Astrocyte (in vitro differentiated cells and primary cell): ENCODE measurements at regions not wholly inside any gene's neighbourhood (a gene's known extent, or its start where the extent isn't known, plus 50 kb on each side); places are given as distances from the start of the nearest gene placed in this dataset.

Source experiments
- DNase-seq: peaks from one replicate; pipeline ENCODE4 v3.0.0-alpha.2; 2010; ENCODE audit warnings: low read depth
- FAIRE-seq: peaks from 2 replicates; lab custom pipeline; 2011; peaks lifted over from hg19 to GRCh38; lab: Jason Lieb, UNC
- H2AFZ ChIP-seq: 2 replicates; pipeline ENCODE4 v1.6.0; 2012; ENCODE audit warnings: low read depth, low read length, inconsistent platforms
- H3K27ac ChIP-seq: 2 replicates; pipeline ENCODE4 v1.5.1; 2011; ENCODE audit warnings: low read depth, low read length, inconsistent platforms
- H3K27me3 ChIP-seq: 2 replicates; pipeline ENCODE4 v1.6.0; 2011; ENCODE audit warnings: low read length, inconsistent platforms; ENCODE audit not compliant: insufficient read depth
- H3K36me3 ChIP-seq: 2 replicates; pipeline ENCODE4 v1.5.1; 2011; ENCODE audit warnings: low read length, inconsistent platforms; ENCODE audit not compliant: insufficient read depth
- H3K4me1 ChIP-seq: 2 replicates; pipeline ENCODE4 v1.5.1; 2011; ENCODE audit warnings: low read length, inconsistent platforms; ENCODE audit not compliant: insufficient read depth
- H3K4me2 ChIP-seq: 2 replicates; pipeline ENCODE4 v1.6.0; 2012; ENCODE audit warnings: low read length, inconsistent platforms
- H3K4me3 ChIP-seq: 2 replicates; pipeline ENCODE4 v1.5.1; 2011; ENCODE audit warnings: low read depth, mild to moderate bottlenecking, low read length, inconsistent platforms; ENCODE audit not compliant: insufficient read depth
- H3K79me2 ChIP-seq: 2 replicates; pipeline ENCODE4 v1.6.0; 2012; ENCODE audit warnings: mild to moderate bottlenecking, low read length, inconsistent platforms; ENCODE audit not compliant: insufficient read depth
- H3K9ac ChIP-seq: 2 replicates; pipeline ENCODE4 v1.6.0; 2012; ENCODE audit warnings: mild to moderate bottlenecking, low read length, inconsistent platforms
- H3K9me3 ChIP-seq: 2 replicates; pipeline ENCODE4 v1.5.1; 2012; ENCODE audit warnings: low read depth, mild to moderate bottlenecking, low read length, inconsistent platforms; ENCODE audit not compliant: insufficient read depth
- H4K20me1 ChIP-seq: 2 replicates; pipeline ENCODE4 v1.6.0; 2012; ENCODE audit warnings: low read length, inconsistent platforms; ENCODE audit not compliant: insufficient read depth
- H3K27ac Mint-ChIP-seq: one replicate; pipeline ENCODE4 v1.8.0; 2021; ENCODE audit warnings: mild to moderate bottlenecking, mixed read lengths; ENCODE audit not compliant: unreplicated experiment
- H3K27me3 Mint-ChIP-seq: one replicate; pipeline ENCODE4 v1.8.0; 2021; ENCODE audit warnings: low read depth, mixed read lengths; ENCODE audit not compliant: unreplicated experiment
- H3K36me3 Mint-ChIP-seq: one replicate; pipeline ENCODE4 v1.8.0; 2021; ENCODE audit warnings: low read depth, mixed read lengths; ENCODE audit not compliant: unreplicated experiment
- H3K4me1 Mint-ChIP-seq: one replicate; pipeline ENCODE4 v1.8.0; 2021; ENCODE audit warnings: low read depth, mixed read lengths; ENCODE audit not compliant: unreplicated experiment
- H3K4me3 Mint-ChIP-seq: one replicate; pipeline ENCODE4 v1.8.0; 2021; ENCODE audit warnings: mild to moderate bottlenecking, moderate library complexity, mixed read lengths; ENCODE audit not compliant: unreplicated experiment
- H3K9me3 Mint-ChIP-seq: one replicate; pipeline ENCODE4 v1.8.0; 2021; ENCODE audit warnings: mild to moderate bottlenecking, mixed read lengths; ENCODE audit not compliant: unreplicated experiment
- EZH2 ChIP-seq: IDR thresholded peaks from 2 replicates; pipeline ENCODE4 v1.6.1; 2012; ENCODE audit warnings: mild to moderate bottlenecking, low read length, inconsistent platforms; ENCODE audit not compliant: insufficient read depth
- TF ChIP-seq, protein P1 (sequence below): IDR thresholded peaks from 2 replicates; pipeline ENCODE4 v1.5.1; 2011; ENCODE audit warnings: low read depth, mild to moderate bottlenecking, inconsistent platforms, low read length, moderate library complexity; ENCODE audit not compliant: insufficient read depth

DNA sequence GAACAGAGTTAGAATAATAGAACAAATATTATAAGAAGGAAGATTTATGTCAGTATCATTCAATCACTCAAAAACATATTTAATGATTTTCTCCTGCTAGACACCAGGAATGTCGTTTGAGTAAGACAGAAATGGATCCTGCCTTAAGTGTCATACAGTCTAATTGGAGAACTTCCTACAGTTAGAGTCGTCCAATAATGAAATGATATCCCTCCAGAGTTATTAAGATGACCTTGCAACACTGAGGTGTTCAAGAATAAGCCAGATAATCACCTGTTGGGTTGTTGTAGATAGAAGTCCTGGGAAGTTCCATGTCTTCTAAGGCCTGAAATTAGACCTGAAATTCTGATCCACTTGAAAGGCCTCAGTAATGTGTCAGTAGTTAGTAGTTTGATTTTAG lies 132.3 kb downstream of the SLC38A4 start:
- no peaks in the 10 kb centered on the region for H3K36me3 Mint-ChIP-seq
- Histone ChIP-seq H3K4me2 (no peak overlapping the region), H3K9ac (no peak overlapping the region), H3K4me1 (no peaks in the 10 kb centered on the region), H3K79me2 (no peaks in the 10 kb centered on the region), H3K9me3 (no peaks in the 10 kb centered on the region), H3K27me3 (no peaks in the 10 kb centered on the region), H3K4me3 (no peak overlapping the region), H2AFZ (no peak overlapping the region), H4K20me1 (no peaks in the 10 kb centered on the region), H3K27ac (no peak overlapping the region), H3K36me3 (no peaks in the 10 kb centered on the region)
- no peak overlapping the region for H3K27ac Mint-ChIP-seq
- H3K4me3 Mint-ChIP-seq: no peak overlapping the region
- DNase-seq: no peak
- no peaks in the 10 kb centered on the region for H3K9me3 Mint-ChIP-seq
- H3K4me1 Mint-ChIP-seq: no peaks in the 10 kb centered on the region
- H3K27me3 Mint-ChIP-seq: no peaks in the 10 kb centered on the region
- TF ChIP-seq EZH2: no peak
- TF ChIP-seq, protein P1, sequence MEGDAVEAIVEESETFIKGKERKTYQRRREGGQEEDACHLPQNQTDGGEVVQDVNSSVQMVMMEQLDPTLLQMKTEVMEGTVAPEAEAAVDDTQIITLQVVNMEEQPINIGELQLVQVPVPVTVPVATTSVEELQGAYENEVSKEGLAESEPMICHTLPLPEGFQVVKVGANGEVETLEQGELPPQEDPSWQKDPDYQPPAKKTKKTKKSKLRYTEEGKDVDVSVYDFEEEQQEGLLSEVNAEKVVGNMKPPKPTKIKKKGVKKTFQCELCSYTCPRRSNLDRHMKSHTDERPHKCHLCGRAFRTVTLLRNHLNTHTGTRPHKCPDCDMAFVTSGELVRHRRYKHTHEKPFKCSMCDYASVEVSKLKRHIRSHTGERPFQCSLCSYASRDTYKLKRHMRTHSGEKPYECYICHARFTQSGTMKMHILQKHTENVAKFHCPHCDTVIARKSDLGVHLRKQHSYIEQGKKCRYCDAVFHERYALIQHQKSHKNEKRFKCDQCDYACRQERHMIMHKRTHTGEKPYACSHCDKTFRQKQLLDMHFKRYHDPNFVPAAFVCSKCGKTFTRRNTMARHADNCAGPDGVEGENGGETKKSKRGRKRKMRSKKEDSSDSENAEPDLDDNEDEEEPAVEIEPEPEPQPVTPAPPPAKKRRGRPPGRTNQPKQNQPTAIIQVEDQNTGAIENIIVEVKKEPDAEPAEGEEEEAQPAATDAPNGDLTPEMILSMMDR: no peak
- FAIRE-seq: no peak

DNA sequence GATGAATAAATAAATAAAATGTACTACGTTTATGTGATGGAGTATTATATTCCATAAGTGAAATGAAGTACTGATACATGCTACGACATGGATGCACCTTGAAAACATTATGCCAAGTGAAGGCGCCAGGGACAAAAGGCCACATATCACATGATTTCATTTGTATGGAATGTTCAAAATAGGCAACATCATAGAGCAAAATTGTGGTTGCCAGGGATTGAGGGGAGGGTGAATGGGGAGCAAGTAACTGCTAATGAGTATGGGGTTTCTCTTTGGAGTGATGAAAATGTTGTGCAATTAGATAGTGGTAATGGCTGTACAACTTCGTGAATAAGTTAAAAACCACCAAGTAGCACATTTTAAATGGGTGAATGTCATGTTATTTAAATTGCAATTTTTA lies 132.8 kb downstream of the SLC38A4 start:
- Histone ChIP-seq H3K4me2 (no peak overlapping the region), H3K79me2 (no peaks in the 10 kb centered on the region), H2AFZ (no peak overlapping the region), H4K20me1 (no peaks in the 10 kb centered on the region), H3K27ac (no peak overlapping the region), H3K4me1 (no peaks in the 10 kb centered on the region), H3K9ac (no peak overlapping the region), H3K9me3 (no peaks in the 10 kb centered on the region), H3K4me3 (no peak overlapping the region), H3K27me3 (no peaks in the 10 kb centered on the region), H3K36me3 (no peaks in the 10 kb centered on the region)
- no peak for DNase-seq
- Mint-ChIP-seq H3K4me3 (no peak overlapping the region), H3K36me3 (no peaks in the 10 kb centered on the region), H3K4me1 (no peaks in the 10 kb centered on the region), H3K27ac (no peak overlapping the region), H3K9me3 (no peaks in the 10 kb centered on the region), H3K27me3 (no peaks in the 10 kb centered on the region)
- TF ChIP-seq, protein P1: no peak
- no peak for TF ChIP-seq EZH2
- no peak for FAIRE-seq

DNA sequence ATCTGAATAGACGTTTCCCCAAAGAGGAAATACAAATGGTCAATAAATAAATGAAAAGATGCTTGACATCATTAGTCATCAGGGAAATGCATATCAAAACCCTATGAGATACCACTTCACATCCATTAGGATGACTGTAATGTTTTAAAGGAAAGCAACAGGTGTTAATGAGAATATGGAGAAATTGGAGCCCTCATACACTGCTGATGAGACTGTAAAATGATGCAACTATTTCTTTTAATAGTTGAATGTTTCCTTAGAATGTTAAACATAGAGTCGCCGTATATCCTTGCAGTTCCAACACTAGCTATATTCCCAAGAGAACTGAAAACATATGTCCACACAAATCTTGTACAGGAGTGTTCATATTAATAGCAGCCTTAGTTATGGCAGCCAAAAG lies 133.2 kb downstream of the SLC38A4 start:
- Mint-ChIP-seq H3K9me3 (no peaks in the 10 kb centered on the region), H3K36me3 (no peaks in the 10 kb centered on the region), H3K27me3 (no peaks in the 10 kb centered on the region), H3K27ac (no peak overlapping the region), H3K4me1 (no peaks in the 10 kb centered on the region), H3K4me3 (no peak overlapping the region)
- Histone ChIP-seq H3K36me3 (no peaks in the 10 kb centered on the region), H3K27ac (no peak overlapping the region), H3K4me2 (no peak overlapping the region), H2AFZ (no peak overlapping the region), H3K9me3 (no peaks in the 10 kb centered on the region), H3K27me3 (no peaks in the 10 kb centered on the region), H3K9ac (no peak overlapping the region), H3K79me2 (no peaks in the 10 kb centered on the region), H3K4me1 (no peaks in the 10 kb centered on the region), H4K20me1 (no peaks in the 10 kb centered on the region), H3K4me3 (no peak overlapping the region)
- TF ChIP-seq, protein P1: no peak
- FAIRE-seq (no peak), DNase-seq (no peak)
